H1 (cell line): ENCODE measurements at regions not wholly inside any gene's neighbourhood (a gene's known extent, or its start where the extent isn't known, plus 50 kb on each side); places are given as distances from the start of the nearest gene placed in this dataset.
"Not testable (repeated sequence)": the region's sequence is repeated elsewhere in the genome, so short reads cannot be mapped to it uniquely, and the experiment has no call there.

ENCODE experiments used
- CTCF ChIP-seq, 3 experiments: IDR thresholded peaks; 1 replicate in 2 of 3; 2 replicates in 1 of 3; pipeline versions ENCODE4 v1.5.1 to v1.6.1; 2011; ENCODE audit warnings: low read length in 3 of 3, mild to moderate bottlenecking in 3 of 3, inconsistent platforms in 2 of 3, low read depth in 1 of 3, moderate library complexity in 1 of 3; ENCODE audit not compliant: insufficient read depth in 1 of 3; ENCODE audit errors: control extremely low read depth in 1 of 3
- EP300 ChIP-seq, 2 experiments: IDR thresholded peaks; 1 replicate in 1 of 2; 2 replicates in 1 of 2; pipeline ENCODE4 v1.6.1; 2011 to 2012; ENCODE audit warnings: low read depth in 2 of 2, low read length in 2 of 2, mild to moderate bottlenecking in 2 of 2, borderline replicate concordance in 1 of 2, inconsistent platforms in 1 of 2, moderate library complexity in 1 of 2
- GABPA ChIP-seq: IDR thresholded peaks from 2 replicates; pipeline ENCODE4 v1.6.1; 2011; ENCODE audit warnings: mild to moderate bottlenecking, low read length, moderate library complexity, borderline replicate concordance; ENCODE audit not compliant: insufficient read depth
- POLR2AphosphoS5 ChIP-seq: IDR thresholded peaks from 2 replicates; pipeline ENCODE4 v1.6.1; 2011; ENCODE audit warnings: low read depth, low read length
- TAF1 ChIP-seq: IDR thresholded peaks from 2 replicates; pipeline ENCODE4 v1.6.1; 2011; ENCODE audit warnings: mild to moderate bottlenecking, low read depth, low read length

- not testable (repeated sequence) for TF ChIP-seq CTCF (IDR thresholded peaks at IDR 0.05; ENCODE audit: control extremely low read depth in 1 of 3, insufficient read depth in 1 of 3, low read depth in 1 of 3, low read length in 3 of 3); GABPA; TAF1; EP300 (IDR thresholded peaks at IDR 0.05; ENCODE audit: borderline replicate concordance in 1 of 2, low read depth in 2 of 2, low read length in 2 of 2); POLR2AphosphoS5
Observed at GRCh38 chr4:126670038-126670437, 962.7 kb upstream of the INTU start.
